ENCODE measurements at regions not wholly inside any gene's neighbourhood (a gene's known extent, or its start where the extent isn't known, plus 50 kb on each side); places are given as distances from the start of the nearest gene placed in this dataset.

DNA sequence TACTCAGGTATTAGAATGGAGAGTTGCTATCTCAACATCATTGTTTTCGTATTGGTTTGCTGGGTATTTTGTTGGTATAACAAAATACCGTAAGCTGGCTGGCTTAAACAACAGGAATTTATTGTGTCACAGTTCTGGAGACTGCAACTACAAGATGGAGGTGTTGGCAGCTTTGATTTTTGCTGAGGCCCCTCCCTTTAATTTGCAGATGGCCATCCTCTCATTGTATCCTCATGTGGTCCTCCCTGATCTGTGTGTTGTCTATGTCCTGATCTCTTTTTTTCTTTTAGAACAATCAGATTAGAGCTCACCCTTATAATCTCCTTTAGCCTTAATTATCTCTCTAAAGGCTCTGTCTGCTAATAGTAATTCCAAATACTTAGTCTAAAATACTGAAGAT is 299.8 kb upstream of the GOLIM4 start:
- Histone ChIP-seq H3K9me3 (replicated peaks in 1 of 3) (no peaks in the 10 kb centered on the region), H3K36me3 (replicated peaks in 1 of 2) (no peaks in the 10 kb centered on the region), H3K4me1 (replicated peaks in 1 of 2) (no peaks in the 10 kb centered on the region), H3K27me3 (no peaks in the 10 kb centered on the region), H3K4me3 (no peak overlapping the region), H3K27ac (no peak overlapping the region)
- intact Hi-C loops (cut with DNase I) = no loop called here
- no peak for TF ChIP-seq POLR2A (IDR thresholded peaks at IDR 0.05)
- TF ChIP-seq, protein P1, sequence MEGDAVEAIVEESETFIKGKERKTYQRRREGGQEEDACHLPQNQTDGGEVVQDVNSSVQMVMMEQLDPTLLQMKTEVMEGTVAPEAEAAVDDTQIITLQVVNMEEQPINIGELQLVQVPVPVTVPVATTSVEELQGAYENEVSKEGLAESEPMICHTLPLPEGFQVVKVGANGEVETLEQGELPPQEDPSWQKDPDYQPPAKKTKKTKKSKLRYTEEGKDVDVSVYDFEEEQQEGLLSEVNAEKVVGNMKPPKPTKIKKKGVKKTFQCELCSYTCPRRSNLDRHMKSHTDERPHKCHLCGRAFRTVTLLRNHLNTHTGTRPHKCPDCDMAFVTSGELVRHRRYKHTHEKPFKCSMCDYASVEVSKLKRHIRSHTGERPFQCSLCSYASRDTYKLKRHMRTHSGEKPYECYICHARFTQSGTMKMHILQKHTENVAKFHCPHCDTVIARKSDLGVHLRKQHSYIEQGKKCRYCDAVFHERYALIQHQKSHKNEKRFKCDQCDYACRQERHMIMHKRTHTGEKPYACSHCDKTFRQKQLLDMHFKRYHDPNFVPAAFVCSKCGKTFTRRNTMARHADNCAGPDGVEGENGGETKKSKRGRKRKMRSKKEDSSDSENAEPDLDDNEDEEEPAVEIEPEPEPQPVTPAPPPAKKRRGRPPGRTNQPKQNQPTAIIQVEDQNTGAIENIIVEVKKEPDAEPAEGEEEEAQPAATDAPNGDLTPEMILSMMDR (IDR thresholded peaks at IDR 0.05) = no peak
- WGBS, 4 donors = 72 to 77% (median 74%) methylated on average over 2 of the region's 2 CpGs
- no peak for DNase-seq

DNA sequence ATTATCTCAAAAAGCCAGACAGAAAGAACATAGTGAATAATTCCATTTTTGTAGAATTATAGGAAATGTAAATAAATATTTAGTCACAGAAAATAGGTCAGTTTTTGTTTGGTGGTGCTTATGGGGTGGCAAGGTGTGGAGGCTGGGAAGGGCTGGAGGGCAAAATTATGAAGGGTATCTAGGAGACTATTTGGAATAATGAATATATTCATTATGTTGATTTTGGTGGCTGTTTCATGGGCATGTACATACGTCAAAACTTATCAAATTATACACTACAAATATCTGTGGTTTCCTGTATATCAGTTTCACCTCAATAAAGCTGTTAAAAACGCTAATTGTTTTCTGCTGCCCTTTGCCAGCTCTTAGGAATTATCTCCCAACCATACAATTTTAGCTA is 298.7 kb upstream of the GOLIM4 start:
- H3K9me3 ChIP-seq (replicated peaks in 1 of 3) = no peaks in the 10 kb centered on the region
- intact Hi-C loops (cut with DNase I) = no loop called here
- TF ChIP-seq POLR2A (IDR thresholded peaks at IDR 0.05) = no peak
- TF ChIP-seq, protein P1 (IDR thresholded peaks at IDR 0.05) = no peak

DNA sequence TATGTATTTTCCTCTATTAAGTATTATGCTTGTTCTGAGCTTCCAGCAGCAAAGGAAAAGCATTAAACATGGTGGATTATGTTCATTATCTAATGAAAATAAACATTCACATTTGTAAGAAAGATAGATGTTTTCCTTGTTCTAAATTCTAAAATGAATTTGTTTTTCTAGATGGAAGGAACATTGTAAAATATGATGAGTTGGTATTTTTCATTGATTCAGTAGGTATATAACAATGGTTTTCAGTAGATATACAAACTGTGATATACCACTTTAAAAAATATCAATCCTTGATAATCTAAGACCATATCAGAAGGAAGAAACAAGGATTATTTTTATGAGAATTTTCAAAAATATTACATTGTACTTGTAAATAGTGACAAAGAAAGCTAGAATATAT is 290.6 kb upstream of the GOLIM4 start:
- H3K9me3 ChIP-seq (replicated peaks in 1 of 3) = no peaks in the 10 kb centered on the region

More for the DNA sequence above, 298.7 kb upstream of the GOLIM4 start:
- H3K36me3 ChIP-seq (replicated peaks in 1 of 2) = no peaks in the 10 kb centered on the region
- H3K27ac ChIP-seq = no peak overlapping the region
- WGBS, 4 donors = 57 to 69% (median 65%) methylated on average over 2 of the region's 2 CpGs
- H3K27me3 ChIP-seq = no peaks in the 10 kb centered on the region
- no peak overlapping the region for H3K4me3 ChIP-seq
- DNase-seq = no peak
- no peaks in the 10 kb centered on the region for H3K4me1 ChIP-seq (replicated peaks in 1 of 2)

DNA sequence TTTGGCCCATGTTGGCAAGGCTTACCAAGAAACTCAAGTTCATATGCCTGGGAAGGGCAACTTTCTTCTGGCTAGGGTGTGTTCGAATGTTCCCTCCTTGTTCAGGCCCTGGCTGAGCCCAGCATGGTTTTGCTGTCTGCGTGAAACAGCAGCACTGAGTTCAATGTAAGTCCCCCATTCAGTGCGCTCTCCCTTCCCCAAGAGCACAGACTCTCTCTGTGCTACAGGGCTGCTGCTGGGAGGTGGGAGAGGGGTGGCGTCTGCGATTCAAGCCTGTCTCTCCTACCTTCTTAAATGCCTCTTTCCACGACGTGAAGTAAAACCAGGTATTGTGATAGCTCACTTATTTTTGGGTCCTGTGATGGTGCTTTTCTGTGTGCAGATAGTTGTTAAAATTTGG is 289.3 kb upstream of the GOLIM4 start:
- Histone ChIP-seq H3K4me1 (replicated peaks in 1 of 2) (no peaks in the 10 kb centered on the region), H3K4me3 (no peak overlapping the region), H3K27me3 (no peaks in the 10 kb centered on the region), H3K36me3 (replicated peaks in 1 of 2) (no peaks in the 10 kb centered on the region), H3K9me3 (replicated peaks in 1 of 3) (no peaks in the 10 kb centered on the region), H3K27ac (no peak overlapping the region)
- no peak for DNase-seq
- intact Hi-C loops (cut with DNase I) = no loop called here
- WGBS, 4 donors = 59 to 72% (median 64%) methylated on average over 7 of the region's 7 CpGs
- TF ChIP-seq, protein P1 (IDR thresholded peaks at IDR 0.05) = no peak
- TF ChIP-seq POLR2A (IDR thresholded peaks at IDR 0.05) = no peak

More for the DNA sequence above, 290.6 kb upstream of the GOLIM4 start:
- no peak for DNase-seq
- no peaks in the 10 kb centered on the region for H3K4me1 ChIP-seq (replicated peaks in 1 of 2)
- no peaks in the 10 kb centered on the region for H3K36me3 ChIP-seq (replicated peaks in 1 of 2)
- H3K27ac ChIP-seq = no peak overlapping the region
- no peaks in the 10 kb centered on the region for H3K27me3 ChIP-seq
- intact Hi-C loops (cut with DNase I) = no loop called here
- no peak overlapping the region for H3K4me3 ChIP-seq
- TF ChIP-seq, protein P1 (IDR thresholded peaks at IDR 0.05) = no peak

All from adrenal gland (tissue), 9 donors.